GM10266 (cell line): ENCODE measurements at regions not wholly inside any gene's neighbourhood (a gene's known extent, or its start where the extent isn't known, plus 50 kb on each side); places are given as distances from the start of the nearest gene placed in this dataset.

Experiments
- DNase-seq: peaks from one replicate; pipeline ENCODE4 v3.0.0; 2012; ENCODE audit errors: extremely low spot score
- CTCF ChIP-seq: IDR thresholded peaks from 2 replicates; pipeline ENCODE4 v1.5.1; 2012; ENCODE audit warnings: mild to moderate bottlenecking, low read depth; ENCODE audit not compliant: control insufficient read depth, insufficient read depth; ENCODE audit errors: missing control alignments

DNA sequence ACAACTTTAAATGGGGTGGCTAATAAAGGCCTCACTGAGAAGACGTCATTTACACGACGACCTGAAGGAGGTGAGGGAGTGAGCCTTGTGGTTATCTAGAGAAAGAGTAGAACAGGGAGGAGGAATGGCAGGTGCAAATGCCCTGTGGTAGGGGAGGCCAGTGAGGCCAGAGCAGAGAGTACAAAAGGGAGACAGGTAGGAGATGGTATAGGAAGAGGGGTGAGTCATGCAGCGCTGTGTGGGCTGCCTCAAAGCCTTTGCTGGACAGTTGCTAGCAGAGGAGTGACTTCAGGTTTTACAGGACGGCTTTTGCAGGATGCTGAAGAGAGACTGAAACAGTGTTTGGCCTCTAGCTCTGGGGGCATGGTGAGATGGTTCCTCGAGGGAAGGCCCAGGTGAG is 116.0 kb downstream of the IER5 start:
- TF ChIP-seq CTCF: no peak
- DNase-seq: no peak

GRCh38 chr1:181205901-181206300 is 117.4 kb downstream of the IER5 start:
- TF ChIP-seq CTCF: no peak
- DNase-seq: no peak

GRCh38 chr1:181206513-181206912 is 118.0 kb downstream of the IER5 start:
- no peak for DNase-seq
- TF ChIP-seq CTCF: no peak

- DNase-seq: no peak
- no peak for TF ChIP-seq CTCF
These were observed 118.7 kb downstream of the IER5 start for GRCh38 chr1:181206979-181207790.

DNA sequence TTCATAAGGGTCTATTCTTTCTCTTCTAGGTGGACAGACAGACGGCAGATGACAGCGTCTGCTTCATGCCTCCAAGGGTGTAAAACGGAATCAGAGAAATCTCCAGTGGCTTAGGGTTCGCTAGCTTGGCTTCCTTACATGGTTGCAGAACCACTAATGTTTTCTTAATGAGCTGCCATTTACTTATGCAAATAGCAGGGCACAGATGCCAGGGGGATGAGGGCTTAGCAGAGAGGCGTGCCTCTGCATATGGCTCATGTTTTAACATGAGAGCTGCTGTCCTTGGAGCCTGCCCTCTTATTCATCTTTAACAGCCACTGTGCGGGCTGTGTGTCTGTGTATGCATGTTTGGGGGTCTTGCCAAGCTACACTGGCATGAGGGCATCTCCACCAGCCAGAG is 119.6 kb downstream of the IER5 start:
- no peak for TF ChIP-seq CTCF
- no peak for DNase-seq

GRCh38 chr1:181208967-181209366 is 120.5 kb downstream of the IER5 start:
- no peak for TF ChIP-seq CTCF
- DNase-seq: no peak

DNA sequence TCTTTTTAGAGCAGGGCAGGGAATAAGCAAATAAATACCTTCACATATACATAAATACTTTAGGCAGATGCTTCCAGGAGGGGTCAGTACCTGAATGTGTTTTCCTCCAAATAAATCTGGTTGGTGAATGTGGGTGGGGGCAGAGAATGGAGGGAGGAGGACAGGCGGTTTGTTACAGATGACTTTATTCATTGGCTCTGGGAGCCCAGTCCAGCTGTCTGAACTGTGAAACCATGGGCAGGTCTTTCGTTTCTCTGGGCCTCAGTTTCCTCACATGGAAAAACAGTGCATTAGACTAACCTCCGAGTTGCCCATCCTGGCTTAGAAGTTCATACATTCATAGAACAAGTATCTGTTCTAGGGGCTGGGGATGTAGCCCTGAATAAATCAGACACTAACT is 124.6 kb downstream of the IER5 start:
- TF ChIP-seq CTCF: no peak
- DNase-seq: no peak
